HG02798 (cell line): ENCODE measurements at regions not wholly inside any gene's neighbourhood (a gene's known extent, or its start where the extent isn't known, plus 50 kb on each side); places are given as distances from the start of the nearest gene placed in this dataset.
"Not testable (repeated sequence)": the region's sequence is repeated elsewhere in the genome, so short reads cannot be mapped to it uniquely, and the experiment has no call there.

Experiments
- ATAC-seq: cut with Tn5 transposase; IDR thresholded peaks from one replicate; pipeline ENCODE4 v1.9.1; 2021; ENCODE audit warnings: mild to moderate bottlenecking; ENCODE audit not compliant: unreplicated experiment, poor library complexity

DNA sequence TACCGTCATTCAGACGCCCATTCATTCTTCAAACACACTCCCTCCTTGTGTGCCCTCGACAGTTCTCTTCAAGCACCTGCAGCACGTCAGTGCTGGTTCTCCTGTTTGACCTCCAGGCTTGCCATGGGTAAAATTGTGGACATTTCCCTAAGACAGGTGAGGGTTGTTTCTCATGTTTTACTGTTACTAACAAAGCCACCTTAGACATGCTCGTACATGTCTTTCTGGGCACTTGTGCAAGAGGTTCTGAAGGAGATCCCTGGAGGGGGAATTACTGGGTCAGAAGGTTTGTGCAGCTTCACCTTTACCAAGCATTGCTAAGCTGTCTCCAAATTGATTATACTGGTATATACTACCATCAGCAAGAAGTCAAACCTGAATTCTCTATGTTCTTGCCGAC lies 189.7 kb upstream of the TMEM45B start:
- ATAC-seq: no peak

DNA sequence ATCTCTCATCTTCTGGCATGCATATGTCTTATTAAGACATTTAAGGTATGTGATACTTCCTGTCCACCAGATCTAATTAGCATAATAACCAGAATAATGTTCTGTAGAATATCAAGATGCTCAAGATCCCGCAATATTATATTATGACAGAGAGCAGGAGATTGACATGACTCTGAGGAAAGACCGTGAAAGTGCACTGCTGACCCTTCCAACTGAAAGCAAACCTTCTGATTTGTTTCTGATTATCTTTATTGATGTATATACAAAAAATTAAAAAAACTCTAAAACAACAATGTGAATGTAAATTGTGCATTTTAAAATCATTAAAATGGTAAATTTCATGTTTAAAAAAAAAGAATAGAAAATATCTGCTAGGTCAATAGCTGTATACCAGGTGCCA lies 184.4 kb upstream of the TMEM45B start:
- no peak for ATAC-seq

DNA sequence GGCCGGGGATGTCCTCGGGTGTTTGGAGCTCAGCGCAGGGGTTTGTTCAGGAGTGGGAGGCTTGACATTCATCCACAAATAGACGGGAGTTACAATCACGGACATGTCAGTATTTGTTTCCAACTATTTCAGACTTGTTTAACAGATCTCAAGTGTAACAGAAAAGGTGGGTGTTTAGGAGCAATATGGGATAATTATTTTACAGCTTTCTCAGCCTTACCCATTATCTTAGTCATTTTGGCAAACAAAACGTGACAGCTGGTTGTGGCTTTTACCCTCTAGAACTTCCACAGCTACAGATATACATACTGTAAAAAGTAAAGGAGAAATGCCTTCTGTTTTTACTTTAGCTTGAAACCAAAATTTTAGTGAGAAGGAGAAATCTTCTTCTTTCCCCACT lies 178.7 kb upstream of the TMEM45B start:
- ATAC-seq: no peak

DNA sequence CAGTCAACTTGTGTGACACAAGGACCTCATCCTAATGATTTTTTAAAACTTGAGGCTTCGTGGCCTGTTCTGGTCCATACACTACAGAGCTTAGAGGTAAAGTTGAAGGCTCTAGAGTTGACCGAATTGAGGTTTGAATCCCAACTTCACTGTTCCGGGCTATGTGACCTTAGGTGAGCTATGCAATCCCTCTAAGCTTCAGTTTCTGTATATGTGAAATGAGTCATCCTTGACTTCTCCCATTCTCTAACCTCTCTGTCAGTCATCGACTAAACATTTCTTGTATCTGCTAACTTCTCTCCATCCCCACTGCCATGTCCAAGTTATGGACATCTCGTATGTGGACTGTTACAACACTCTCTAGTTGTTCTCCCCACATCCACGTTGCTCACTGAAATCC lies 178.2 kb upstream of the TMEM45B start:
- no peak for ATAC-seq

DNA sequence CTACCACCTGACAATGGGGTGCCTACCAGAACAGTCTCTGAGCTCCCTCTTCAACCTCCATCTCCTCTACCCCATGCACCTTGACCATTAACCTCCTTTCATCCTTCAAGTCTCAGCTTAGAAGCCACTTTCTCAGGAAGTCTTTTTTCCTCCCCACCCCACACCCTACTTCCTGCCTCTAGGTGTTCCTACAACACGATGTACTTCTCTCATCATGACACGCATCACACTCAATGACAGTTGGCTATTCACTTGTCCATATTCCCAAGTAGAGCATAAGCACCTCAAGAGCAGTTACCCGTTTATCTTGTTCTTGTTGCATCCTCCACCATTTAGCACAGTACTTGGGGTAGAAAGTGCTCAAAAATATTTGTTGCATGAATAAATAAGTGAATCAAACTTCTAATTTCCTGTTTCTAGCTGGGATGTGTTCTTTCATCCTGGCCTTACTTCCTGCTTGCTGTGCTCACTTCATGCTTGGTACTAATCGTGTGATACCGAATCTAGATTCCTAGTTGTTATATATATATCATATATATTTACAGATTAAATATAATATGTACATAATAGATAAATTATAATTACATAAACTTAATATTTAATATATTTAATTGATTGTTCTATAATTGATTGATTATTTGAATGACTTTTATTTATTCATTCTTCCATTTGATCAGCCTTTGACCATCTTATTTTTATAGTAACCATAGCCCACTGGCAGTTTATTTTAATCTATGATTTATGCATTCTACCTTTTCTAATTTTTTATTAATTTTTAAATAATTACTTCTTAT lies 177.5 kb upstream of the TMEM45B start:
- ATAC-seq: no peak

DNA sequence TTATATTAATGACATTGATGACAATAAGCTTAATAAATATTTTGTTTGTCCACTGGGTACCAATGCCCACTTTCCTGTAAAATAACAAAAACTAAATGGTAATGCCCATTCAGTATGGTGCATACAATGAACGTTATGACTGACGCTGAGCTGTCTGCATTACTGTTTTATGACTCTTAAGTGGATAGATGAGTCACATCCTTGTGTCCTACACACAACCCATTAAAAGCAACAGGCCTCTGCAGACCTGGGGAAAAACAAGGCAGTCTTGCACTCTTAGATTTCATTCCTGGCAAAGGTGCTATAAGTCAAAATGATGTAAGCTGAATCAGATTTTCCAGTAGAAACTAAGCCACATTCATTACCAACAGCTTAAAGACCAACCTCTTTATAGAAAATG lies 176.3 kb upstream of the TMEM45B start:
- ATAC-seq: no peak

DNA sequence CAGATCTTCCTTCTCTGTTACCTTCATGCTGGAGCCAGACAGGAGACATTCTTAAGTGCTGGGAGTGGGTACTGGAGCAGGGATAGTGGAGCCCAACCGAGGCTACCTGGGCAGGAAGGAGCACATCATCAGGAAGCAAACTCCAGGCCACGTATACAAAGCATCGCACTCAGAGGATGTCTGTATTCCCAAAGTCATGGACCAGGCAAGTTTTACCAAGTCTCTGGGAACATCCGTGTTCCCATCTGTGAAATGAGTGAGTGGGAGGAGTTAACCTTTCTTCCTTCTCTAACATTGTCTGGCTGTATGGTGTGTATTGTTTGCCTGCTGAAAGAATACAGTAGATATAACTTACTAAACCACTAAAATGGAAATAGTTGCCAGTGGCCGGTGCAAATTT lies 175.0 kb upstream of the TMEM45B start:
- ATAC-seq: no peak

DNA sequence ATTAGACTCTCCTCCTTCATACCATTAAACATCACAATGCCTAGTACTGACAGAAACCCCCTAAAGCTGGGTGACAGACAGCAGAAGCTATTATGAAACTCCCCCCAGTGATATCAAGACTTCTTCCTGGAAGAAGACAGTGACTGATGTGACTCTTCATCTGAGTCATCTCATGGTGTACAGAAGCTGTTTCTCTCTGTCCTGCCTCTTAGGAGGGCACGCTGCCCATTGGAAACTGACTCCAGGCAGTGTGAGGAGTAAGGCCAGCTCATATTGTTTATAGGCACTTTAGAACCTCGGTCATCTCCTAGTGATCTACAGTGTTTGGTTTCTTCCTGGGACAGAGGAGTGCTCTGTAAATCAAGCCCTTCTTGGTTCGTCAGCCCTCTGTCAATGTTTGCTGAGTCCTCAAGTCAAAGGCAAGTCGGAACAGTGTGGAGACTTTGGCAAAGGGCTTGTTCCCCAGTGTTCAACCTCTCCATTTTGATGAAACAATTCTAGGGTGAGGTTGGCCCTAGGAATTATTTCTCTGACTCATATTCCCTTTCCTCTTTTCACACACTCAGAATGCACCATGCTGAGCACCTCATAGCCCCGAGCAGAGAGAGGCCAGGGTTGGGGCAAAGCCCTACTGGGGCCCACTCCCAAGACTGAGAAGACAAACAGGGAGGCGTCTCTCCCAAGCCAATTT lies 172.5 kb upstream of the TMEM45B start:
- ATAC-seq: no peak

DNA sequence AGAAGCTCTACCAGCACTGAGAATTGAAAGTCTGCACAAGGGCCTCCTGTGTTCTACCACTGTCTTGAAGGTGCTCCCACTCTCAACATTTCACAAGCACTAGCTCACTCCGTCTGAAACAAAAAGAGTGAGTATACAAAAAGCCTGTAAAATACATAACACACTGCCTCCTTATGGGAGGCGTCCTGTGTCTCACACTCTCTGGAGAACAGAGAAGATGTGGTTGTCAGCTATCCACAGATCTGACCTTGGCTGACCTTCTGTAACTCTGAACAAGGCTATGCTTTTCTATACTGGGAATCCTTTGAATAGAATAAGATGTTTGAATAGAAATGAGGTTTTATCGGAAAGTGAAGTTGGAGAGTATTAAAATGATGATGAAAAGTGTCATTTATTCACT lies 171.3 kb upstream of the TMEM45B start:
- no peak for ATAC-seq

DNA sequence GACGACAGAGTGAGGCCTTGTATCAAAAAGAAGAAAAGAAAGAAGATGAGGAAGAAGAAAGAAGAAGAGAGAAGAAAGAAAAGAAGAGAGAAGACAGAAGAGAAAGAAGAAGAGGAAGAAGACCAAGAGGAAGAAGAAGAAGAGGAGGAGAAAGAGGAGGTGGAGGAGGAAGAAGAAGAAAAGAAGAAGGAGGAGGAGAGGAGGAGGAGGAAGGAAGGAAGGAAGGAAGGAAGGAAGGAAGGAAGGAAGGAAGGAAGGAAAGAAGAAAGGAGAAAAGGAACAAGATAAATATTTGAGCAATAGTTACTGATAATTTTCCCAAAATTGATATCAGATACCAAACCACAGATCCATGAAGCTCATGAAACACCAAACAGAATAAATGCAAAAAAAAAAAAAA lies 169.7 kb upstream of the TMEM45B start:
- ATAC-seq: no peak

DNA sequence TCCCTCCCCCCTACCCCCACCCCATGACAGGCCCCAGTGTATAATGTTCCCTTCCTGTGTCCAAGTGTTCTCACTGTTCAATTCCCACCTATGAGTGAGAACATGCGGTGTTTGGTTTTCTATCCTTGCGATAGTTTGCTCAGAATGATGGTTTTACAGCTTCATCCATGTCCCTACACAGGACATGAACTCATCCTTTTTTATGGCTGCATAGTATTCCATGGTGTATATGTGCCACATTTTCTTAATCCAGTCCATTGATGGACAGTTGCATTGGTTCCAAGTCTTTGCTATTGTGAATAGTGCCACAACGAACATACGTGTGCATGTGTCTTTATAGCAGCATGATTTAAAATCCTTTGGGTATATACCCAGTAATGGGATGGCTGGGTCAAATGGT lies 165.6 kb upstream of the TMEM45B start:
- ATAC-seq: not testable (repeated sequence)

DNA sequence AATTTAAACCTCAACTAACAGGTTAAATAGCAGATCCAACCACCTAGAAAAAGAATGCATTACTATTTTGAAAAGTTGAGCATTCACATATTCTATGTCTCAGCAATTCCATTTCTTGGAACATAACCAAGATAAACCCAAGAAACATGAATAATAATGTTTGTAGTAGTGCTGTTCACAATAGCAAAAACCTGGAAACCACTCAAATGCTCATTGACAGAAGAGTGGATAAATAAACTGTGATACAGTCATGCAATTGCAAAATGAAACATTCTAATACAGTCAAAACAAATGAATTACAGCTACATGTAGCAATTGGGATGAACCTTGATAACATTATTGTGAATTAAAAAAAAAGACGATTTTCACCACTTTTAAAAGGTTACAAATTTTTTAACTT lies 162.8 kb upstream of the TMEM45B start:
- no peak for ATAC-seq

DNA sequence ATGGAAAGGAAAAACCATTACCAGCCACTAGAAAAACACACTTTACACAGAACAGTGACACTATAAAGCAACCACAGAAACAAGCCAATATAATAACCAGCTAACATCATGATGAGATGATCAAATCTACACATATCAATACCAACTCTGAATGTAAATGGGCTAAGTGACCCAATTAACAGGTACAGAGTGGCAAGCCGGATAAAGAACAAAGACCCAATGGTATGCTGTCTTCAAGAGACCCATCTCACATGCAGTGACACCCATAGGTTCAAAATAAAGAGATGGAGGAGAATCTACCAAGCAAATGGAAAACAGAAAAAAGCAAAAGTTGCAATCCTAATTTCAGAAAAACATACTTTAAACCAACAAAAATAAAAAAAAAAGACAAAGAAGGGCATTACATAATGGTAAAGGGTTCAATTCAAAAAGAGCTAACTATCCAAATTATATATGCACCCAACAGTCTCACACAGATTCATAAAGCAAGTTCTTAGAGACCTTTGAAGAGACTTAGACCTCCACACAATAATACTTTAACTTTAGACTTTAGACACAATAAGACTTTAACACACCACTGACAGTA lies 160.3 kb upstream of the TMEM45B start:
- ATAC-seq: no peak

DNA sequence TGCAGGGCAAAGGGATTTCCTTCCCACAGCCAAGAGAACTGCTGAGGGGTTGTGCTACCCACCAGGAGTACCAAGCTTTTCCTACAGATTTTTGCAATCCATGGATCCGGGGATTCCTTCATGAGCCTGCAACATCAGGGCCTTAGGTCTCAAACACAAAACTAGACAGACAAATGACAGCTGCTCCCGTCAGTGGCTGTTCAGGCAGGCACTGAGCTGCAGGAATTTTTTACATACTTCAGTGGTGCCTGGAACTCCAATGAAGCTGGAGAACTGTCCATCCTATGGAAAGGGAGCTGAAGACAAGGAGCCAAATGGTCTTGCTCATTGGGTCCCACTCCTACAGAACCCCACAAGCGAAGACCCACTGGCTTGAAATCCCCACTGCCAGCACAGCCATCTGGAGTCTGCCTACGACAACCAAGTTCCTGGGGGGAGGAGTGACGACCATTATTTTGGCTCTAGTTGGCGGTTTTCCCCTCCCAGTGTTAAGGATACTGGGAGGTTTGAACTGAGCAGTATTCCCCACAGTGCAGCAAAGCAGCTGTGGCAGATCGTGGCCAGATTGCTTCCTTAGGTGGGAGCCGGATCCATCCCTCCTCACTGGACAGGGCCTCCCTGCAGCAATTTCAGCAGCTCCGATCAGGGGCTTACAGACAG lies 157.7 kb upstream of the TMEM45B start:
- ATAC-seq: no peak

DNA sequence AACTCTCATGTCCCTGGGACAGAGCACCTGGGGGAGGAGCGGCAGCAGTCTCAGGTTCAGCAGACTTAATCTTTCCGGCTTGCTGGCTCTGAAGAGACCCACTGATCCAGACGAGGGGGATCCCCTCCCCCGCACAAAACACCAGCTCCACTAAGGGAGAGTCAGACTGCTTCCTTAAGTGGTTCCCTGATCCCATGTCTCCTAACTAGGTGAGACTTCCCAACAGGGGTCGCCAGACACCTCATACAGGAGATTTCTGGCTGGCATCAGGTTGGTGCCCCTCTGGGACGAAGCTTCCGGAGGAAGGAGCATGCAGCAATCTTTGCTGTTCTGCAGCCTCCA lies 157.2 kb upstream of the TMEM45B start:
- no peak for ATAC-seq

DNA sequence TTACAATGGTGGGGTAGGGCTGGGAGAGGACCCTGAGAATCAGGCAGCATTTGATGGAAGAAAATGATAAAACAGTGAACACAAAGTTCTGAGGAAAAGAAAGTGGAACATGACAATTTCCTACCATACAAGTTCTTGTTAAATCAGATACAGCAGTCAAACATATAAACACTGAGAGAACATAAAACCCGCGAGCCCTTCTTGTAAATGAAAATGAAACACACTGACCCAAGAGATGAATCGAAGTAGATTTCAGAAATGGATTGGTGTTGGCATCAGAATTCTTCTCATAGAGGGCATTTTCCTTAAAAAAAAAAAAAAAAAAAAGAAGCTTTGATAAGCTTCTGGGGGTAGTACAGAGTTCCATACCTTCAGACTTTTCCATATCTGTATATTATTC lies 134.7 kb upstream of the TMEM45B start:
- no peak for ATAC-seq

DNA sequence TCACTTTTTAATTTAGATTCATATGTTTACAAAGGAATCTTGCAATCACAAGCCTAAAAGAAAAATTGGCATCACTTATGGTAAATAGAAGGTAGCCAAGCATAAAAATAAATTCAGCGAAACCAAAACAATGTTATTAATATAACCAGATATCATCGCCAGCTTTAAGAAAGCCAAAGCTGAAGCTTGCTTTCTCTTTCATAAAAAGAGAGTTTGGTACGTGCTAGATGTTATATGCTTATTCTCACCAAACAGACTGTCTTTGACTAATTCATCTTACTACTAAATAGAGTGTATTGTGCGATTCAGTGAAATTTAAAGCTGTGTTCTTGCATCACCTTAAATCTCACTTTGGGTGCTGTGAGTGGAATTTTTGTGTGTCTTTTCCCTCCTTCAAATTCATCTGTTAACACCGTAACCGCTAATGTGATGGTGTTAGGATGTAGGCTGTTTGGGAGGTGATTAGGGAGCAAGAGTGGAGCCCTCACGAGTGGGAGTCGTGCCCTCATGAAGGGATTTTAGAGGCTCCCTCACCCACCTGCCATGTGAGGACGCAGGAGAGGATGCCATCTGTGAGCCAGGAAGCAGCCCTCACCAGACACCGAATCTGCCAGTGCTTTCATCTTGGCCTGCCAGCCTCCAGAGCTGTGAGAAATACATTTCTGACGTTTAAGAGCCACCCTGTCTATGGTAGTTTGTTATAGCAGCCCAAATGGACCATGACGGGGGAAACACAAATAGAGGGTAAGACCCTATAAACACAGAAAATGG lies 134.1 kb upstream of the TMEM45B start:
- ATAC-seq: no peak

DNA sequence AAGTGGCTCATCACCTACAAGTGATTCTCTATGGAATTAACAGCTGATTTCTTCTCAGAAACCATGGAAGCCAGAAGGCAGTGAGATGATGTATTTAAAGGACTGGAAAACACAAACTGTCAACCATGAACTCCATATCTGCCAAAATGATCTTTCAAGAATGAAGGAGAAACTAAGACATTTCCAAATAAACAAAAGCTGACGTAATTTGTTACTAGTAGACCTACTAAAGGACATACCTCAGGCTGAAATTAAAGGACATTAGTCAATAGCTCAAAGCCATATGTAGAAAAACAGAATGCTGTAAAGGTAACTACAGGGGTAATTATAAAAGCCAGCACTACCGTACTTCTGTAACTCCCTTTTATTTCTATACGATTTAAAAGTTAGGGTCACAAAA lies 129.4 kb upstream of the TMEM45B start:
- ATAC-seq: no peak

DNA sequence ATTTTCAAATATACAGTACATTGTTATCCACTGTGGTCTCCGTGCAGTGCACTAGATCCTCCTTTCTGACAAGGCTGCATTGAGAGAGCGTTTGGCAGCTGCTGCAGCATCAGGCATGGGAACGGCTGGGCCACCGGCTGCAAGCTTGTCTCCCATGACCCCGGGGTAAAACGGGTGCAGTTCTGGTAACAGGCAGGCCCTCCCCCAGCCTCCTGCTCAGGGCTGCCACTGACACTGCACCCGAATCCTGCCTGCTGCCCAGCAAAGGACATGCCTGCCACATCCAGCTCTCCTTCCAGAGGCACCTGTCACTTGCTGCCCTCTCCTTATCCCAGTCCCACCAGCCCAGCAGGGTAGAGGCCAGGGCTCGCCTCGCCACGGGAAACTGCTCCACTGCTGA lies 124.5 kb upstream of the TMEM45B start:
- no peak for ATAC-seq

DNA sequence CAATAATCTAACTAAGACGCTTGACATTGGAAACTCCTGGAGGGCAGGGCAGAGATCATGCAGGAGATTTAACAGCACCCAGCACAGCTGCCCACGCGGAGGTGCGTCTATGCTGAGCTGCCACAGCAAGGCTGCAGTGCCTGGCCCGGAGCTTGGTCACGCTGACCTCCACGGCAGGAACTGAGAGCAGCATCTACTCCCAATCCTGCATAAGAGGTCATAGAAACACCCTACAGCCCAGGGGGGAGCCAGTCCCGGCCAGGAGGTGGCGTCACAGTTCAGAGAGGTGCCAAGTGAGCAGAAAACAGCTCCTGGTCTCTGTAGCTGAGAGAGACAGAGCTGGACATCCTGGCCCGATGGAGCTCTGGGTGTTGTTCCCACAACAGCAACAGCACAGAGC lies 121.1 kb upstream of the TMEM45B start:
- ATAC-seq: no peak

DNA sequence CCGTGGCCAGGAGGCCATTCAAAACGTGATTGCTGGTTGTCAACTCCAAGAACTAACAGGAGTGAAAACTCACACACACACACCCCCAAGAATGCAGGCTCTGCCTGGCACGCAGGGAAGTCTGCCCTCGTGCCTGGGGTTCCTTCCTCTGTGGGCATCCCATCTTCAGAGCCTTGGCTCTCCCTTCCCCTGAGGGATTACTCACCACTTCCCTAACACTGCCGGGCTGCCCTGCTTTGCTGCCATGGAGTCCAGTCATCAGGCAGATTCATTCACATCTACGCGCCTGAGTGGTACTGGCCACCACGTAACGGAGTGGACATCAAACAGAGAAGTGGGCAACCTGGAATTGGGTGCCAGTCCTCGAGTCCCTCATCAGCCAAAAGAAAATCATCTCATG lies 120.7 kb upstream of the TMEM45B start:
- no peak for ATAC-seq
